ENCODE measurements at regions not wholly inside any gene's neighbourhood (a gene's known extent, or its start where the extent isn't known, plus 50 kb on each side); places are given as distances from the start of the nearest gene placed in this dataset.
"Not testable (repeated sequence)": the region's sequence is repeated elsewhere in the genome, so short reads cannot be mapped to it uniquely, and the experiment has no call there.

DNA sequence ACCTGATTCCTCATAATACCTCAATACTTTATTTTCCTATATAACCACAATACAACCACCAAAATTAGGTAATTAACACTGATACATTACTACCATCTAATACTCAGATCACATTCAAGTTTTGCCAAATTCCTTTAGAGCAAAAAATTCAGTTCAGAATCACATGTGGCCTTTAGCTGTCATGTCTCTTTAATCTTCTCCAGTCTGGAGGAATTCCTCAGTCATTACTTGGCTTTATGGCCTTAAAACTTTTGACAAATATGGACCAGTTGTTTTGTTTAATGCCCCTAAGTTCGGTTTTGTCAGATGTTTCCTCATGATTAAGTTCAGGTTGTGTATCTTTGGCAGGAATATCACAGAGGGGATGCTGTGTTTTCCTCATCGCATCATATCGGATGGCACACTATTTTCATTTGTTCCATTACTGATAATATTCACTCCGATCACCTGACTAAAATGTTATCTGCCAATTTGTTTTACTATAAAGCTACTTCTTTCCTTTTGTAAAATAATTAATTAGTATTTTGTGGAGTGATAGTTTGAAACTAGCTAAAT is 51.2 kb upstream of the AKIRIN2 start:
- Mint-ChIP-seq H3K36me3 (ENCODE audit: unreplicated experiment) (no peaks in the 10 kb centered on the region), H3K9me3 (ENCODE audit: unreplicated experiment) (no peaks in the 10 kb centered on the region), H3K27ac (ENCODE audit: unreplicated experiment) (no peak overlapping the region), H3K4me3 (ENCODE audit: unreplicated experiment) (no peak overlapping the region), H3K27me3 (ENCODE audit: unreplicated experiment) (no peaks in the 10 kb centered on the region), H3K4me1 (ENCODE audit: unreplicated experiment) (peaks cover 15% of the 10 kb centered on the region)
- DNase-seq (ENCODE audit: extremely low spot score, unreplicated experiment) = no peak
- TF ChIP-seq, protein P1, sequence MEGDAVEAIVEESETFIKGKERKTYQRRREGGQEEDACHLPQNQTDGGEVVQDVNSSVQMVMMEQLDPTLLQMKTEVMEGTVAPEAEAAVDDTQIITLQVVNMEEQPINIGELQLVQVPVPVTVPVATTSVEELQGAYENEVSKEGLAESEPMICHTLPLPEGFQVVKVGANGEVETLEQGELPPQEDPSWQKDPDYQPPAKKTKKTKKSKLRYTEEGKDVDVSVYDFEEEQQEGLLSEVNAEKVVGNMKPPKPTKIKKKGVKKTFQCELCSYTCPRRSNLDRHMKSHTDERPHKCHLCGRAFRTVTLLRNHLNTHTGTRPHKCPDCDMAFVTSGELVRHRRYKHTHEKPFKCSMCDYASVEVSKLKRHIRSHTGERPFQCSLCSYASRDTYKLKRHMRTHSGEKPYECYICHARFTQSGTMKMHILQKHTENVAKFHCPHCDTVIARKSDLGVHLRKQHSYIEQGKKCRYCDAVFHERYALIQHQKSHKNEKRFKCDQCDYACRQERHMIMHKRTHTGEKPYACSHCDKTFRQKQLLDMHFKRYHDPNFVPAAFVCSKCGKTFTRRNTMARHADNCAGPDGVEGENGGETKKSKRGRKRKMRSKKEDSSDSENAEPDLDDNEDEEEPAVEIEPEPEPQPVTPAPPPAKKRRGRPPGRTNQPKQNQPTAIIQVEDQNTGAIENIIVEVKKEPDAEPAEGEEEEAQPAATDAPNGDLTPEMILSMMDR (IDR thresholded peaks at IDR 0.05) = no peak

DNA sequence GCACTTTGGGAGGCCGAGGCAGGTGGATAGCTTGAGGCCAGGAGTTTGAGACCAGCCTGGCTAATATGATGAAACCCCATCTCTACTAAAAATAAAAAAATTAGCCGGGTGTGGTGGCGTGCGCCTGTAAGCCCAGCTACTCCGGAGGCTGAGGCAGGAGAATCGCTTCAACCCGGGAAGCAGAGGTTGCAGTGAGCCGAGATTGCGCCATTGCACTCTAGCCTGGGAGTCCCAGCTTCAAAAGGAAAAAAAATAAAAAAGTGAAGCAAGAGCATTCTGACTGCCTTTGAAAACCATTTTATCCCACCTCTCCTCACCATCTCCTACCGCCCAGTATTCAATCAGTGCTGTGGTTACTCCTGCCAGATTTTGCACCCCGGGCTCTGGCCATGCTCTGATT is 50.5 kb upstream of the AKIRIN2 start:
- H3K27ac Mint-ChIP-seq (ENCODE audit: unreplicated experiment); H3K9me3 Mint-ChIP-seq (ENCODE audit: unreplicated experiment); H3K27me3 Mint-ChIP-seq (ENCODE audit: unreplicated experiment); DNase-seq (ENCODE audit: extremely low spot score, unreplicated experiment); H3K36me3 Mint-ChIP-seq (ENCODE audit: unreplicated experiment); H3K4me3 Mint-ChIP-seq (ENCODE audit: unreplicated experiment): not testable (repeated sequence)
- H3K4me1 Mint-ChIP-seq (ENCODE audit: unreplicated experiment) = peaks cover 15% of the 10 kb centered on the region
